HS-5 (cell line): ENCODE measurements at regions not wholly inside any gene's neighbourhood (a gene's known extent, or its start where the extent isn't known, plus 50 kb on each side); places are given as distances from the start of the nearest gene placed in this dataset.

ENCODE experiments used
- DNase-seq: peaks from one replicate; pipeline ENCODE4 v3.0.0-alpha.2; 2012; ENCODE audit warnings: low read depth

- no peak for DNase-seq
Observed at GRCh38 chr1:47554082-47554481, 116.2 kb downstream of the FOXD2 start.

- no peak for DNase-seq
Observed at GRCh38 chr1:47554901-47555300, 117.1 kb downstream of the FOXD2 start.

- DNase-seq, result no peak
Observed at GRCh38 chr1:47555306-47555705, 117.5 kb downstream of the FOXD2 start.

DNA sequence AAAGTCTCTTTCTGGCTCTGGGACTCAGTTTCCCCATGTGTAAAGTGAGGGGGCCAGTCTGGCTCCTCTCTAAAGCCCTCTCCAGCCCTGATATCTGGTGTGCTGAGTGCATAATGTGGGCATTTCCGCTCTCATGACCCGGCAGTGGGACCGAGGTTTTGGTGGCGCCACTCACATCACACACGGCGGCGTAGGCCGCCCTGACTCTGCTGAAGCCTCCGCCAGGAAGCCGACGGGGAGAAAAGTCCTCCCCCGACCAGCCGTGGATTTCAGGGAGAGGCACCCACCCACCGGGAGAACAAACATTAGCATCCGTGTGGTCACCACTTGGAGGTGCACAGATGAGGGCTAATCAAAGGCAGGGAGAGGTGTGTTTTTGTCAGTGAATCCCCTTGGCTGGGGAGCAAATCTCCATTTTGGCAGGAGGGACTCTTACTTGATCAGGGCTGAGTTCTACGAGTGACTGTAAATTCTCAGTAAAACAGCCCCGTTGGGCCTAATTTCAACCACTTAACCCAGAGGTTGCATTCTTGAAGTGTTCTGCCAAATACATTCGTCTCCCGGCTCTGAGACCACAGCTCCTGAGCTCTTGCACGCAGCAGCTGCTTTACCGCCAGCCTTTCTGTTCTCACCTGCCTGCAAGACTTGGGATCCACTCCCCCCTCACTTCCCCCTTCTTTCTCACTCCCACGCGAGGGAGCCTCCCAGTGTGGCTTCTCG is 118.2 kb downstream of the FOXD2 start:
- no peak for DNase-seq

- DNase-seq, result no peak
Observed at GRCh38 chr1:47557066-47557465, 119.2 kb downstream of the FOXD2 start.

GRCh38 chr1:47558601-47559593 is 121.1 kb downstream of the FOXD2 start:
- DNase-seq, result no peak

- DNase-seq, result no peak
Observed at GRCh38 chr1:47559944-47560695, 122.3 kb downstream of the FOXD2 start.

DNA sequence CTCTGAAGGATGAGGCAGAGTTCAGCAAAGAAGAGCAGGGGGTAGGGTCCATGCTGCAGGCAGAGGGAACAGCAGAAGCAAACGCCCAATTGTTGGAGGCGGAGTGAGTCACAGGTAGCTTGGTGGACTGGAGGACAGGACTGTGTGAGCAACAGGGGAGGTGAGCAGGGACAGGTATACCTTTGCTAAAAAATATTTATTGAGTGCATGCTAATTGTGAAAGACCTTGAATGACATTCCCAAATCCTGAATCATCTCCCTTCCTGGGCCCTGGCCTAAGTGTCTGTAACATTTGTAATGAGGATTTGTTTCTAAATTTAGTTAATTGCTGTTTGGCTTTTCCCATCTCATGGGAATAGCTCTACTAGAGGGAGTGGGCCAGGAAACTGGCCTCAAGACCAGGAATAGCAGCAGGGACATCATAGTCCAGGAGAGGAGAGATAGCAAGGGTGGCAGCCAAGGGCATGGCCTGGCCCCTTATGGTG is 123.7 kb downstream of the FOXD2 start:
- DNase-seq, result no peak

GRCh38 chr1:47562147-47562546 is 124.3 kb downstream of the FOXD2 start:
- no peak for DNase-seq

DNA sequence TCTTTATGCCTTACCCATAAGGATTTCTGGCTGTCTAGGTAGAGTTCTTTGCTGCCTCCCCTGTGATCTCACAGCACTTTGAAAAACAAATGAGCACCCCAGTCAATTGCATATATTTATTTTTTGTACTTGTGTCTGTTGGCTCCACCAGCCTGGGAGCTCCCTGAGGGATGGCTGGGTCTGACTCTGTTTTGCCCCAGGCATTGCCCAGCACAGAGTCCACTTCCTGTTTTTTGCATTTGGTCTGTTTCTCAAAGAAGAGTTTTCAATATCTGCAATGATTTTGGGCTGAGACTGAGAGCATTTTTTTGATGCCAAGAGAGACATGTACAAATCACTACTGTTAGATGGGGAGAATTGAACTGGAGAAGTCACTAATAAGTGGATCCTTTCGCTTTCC is 125.0 kb downstream of the FOXD2 start:
- no peak for DNase-seq

- DNase-seq, result no peak
Observed at GRCh38 chr1:47563201-47563600, 125.4 kb downstream of the FOXD2 start.

DNA sequence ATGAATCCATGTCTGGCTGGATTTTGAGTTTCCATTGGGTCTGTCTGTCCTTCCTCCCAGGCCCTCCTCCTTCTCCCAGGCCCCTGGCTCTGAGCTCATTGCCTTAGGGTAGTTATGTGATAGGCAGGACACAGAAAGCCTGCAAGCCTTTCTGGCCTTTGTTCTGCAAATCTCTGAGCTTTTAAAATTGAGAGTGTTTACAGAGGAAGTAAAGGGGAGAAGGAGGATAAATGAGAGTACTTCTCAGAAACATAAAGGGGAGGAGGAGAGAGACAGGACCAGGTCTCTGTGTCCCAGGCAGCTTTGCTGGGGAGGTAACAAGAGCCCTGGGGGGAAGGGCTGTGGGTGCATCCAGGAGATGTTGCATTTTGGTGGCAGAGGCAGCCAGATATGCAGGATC is 126.7 kb downstream of the FOXD2 start:
- DNase-seq, result no peak

- no peak for DNase-seq
Observed at GRCh38 chr1:47565092-47565491, 127.2 kb downstream of the FOXD2 start.

- no peak for DNase-seq
Observed at GRCh38 chr1:47565676-47566075, 127.8 kb downstream of the FOXD2 start.

DNA sequence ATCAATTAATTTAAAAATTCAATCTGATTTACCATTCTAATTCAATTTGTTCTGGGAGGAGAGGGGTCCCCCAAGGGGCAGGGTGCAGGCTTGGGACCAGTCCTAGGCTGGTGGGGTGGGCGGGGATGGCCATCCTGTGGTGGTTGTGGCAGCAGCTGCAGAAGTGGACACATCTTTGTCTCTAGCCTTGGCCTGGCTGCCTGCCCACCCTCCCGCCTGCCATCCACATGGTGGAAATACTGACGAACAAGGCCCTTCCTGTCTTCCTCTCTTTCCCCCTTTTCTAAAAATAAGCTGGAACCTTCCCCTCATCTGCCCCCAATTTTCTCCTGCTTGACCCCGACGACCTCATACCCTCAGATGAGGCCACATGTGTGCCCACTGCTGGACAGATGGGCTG is 130.9 kb downstream of the FOXD2 start:
- no peak for DNase-seq

DNA sequence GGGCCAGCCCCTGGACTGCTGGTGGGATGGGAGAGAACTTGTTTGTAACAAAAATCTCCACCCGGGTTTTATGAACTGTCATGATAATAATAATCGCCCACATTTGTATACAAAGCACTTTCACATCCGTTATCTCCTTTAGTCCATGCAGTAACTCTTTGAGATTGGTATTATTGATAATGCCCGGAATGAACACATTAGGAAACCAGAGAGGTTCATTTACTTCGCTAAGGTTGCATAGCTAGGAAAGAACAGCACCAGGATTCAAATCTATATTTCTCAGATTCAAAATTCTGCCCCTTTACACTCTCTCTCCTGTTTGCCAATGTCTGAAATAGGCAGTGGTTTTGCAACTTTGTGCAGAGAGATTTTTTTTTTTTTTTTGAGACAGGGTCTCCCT is 131.4 kb downstream of the FOXD2 start:
- DNase-seq, result no peak

- peak; percentile 52 for DNase-seq
Observed at GRCh38 chr1:47569681-47570470, 132.0 kb downstream of the FOXD2 start.

GRCh38 chr1:47571161-47571560 is 133.3 kb downstream of the FOXD2 start:
- DNase-seq, result no peak

DNA sequence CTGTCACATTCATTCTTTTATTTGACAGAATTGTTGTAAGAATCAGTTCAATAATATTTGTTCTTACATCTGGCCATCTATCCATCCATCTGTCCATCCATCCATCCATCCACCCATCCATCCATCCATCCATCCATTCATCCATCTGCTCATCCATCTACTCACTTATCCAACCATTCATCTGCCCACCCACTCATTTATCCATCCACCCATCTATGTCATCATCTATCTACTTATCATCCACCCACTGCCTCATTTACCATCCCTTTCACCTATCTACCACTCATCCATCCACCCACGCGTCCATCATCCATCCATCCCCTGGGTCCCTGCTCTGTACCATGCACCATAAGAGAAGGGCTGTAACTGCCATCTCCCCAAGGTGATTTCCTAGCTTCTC is 134.1 kb downstream of the FOXD2 start:
- no peak for DNase-seq

- no peak for DNase-seq
Observed at GRCh38 chr1:47572731-47573430, 135.0 kb downstream of the FOXD2 start.
